NOMO-1 treated with DMSO at 0.1 percent for 48 hours (cell line): ENCODE measurements at regions not wholly inside any gene's neighbourhood (a gene's known extent, or its start where the extent isn't known, plus 50 kb on each side); places are given as distances from the start of the nearest gene placed in this dataset.
"Not testable (repeated sequence)": the region's sequence is repeated elsewhere in the genome, so short reads cannot be mapped to it uniquely, and the experiment has no call there.

Experiments
- DNase-seq: peaks from one replicate; lab custom pipeline; 2025; ENCODE audit not compliant: unreplicated experiment; lab: John Stamatoyannopoulos, UW

- DNase-seq: no peak
Observed at GRCh38 chr2:75833386-75833785, 122.7 kb upstream of the GCFC2 start.

- no peak for DNase-seq
Observed at GRCh38 chr2:75828826-75829225, 118.1 kb upstream of the GCFC2 start.

GRCh38 chr2:75823515-75823914, 112.8 kb upstream of the GCFC2 start:
- not testable (repeated sequence) for DNase-seq

GRCh38 chr2:75822336-75822735, 111.6 kb upstream of the GCFC2 start:
- no peak for DNase-seq

- no peak for DNase-seq
Observed at GRCh38 chr2:75820693-75821092, 110.0 kb upstream of the GCFC2 start.

GRCh38 chr2:75810611-75811330, 100.1 kb upstream of the GCFC2 start:
- DNase-seq: no peak

- no peak for DNase-seq
Observed at GRCh38 chr2:75808793-75809535, 98.2 kb upstream of the GCFC2 start.

GRCh38 chr2:75807992-75808391, 97.3 kb upstream of the GCFC2 start:
- DNase-seq: no peak

- DNase-seq: no peak
Observed at GRCh38 chr2:75801234-75801982, 90.7 kb upstream of the GCFC2 start.

GRCh38 chr2:75800456-75800855, 89.7 kb upstream of the GCFC2 start:
- no peak for DNase-seq

GRCh38 chr2:75799859-75800258, 89.1 kb upstream of the GCFC2 start:
- DNase-seq: no peak

GRCh38 chr2:75798569-75798968, 87.9 kb upstream of the GCFC2 start:
- no peak for DNase-seq

- DNase-seq: no peak
Observed at GRCh38 chr2:75792996-75793395, 82.3 kb upstream of the GCFC2 start.

GRCh38 chr2:75792146-75792545, 81.4 kb upstream of the GCFC2 start:
- DNase-seq: no peak

- DNase-seq: no peak
Observed at GRCh38 chr2:75790814-75791467, 80.2 kb upstream of the GCFC2 start.

GRCh38 chr2:75790121-75790813, 79.6 kb upstream of the GCFC2 start:
- DNase-seq: no peak

GRCh38 chr2:75788902-75789301, 78.2 kb upstream of the GCFC2 start:
- no peak for DNase-seq

- DNase-seq: no peak
Observed at GRCh38 chr2:75788154-75788553, 77.4 kb upstream of the GCFC2 start.

GRCh38 chr2:75787532-75788132, 76.9 kb upstream of the GCFC2 start:
- peak; percentile 32 for DNase-seq

GRCh38 chr2:75775311-75775823, 64.7 kb upstream of the GCFC2 start:
- DNase-seq: no peak
